Hepatocyte (in vitro differentiated cells): ENCODE measurements at regions not wholly inside any gene's neighbourhood (a gene's known extent, or its start where the extent isn't known, plus 50 kb on each side); places are given as distances from the start of the nearest gene placed in this dataset.

Source experiments
- DNase-seq: peaks from one replicate; pipeline ENCODE4 v3.0.0-alpha.2; 2016; ENCODE audit warnings: low spot score
- H2AFZ ChIP-seq: fragments of 200-600 bp; sonication (generic); 2 replicates; pipeline ENCODE4 v1.6.0; 2016; ENCODE audit warnings: antibody characterized with exemption, mild to moderate bottlenecking
- H3K27ac ChIP-seq: fragments of 200-600 bp; sonication (generic); 2 replicates; pipeline ENCODE4 v1.5.1; 2016; ENCODE audit warnings: mild to moderate bottlenecking
- H3K27me3 ChIP-seq: fragments of 200-600 bp; sonication (generic); 2 replicates; pipeline ENCODE4 v1.6.1; 2016
- H3K36me3 ChIP-seq: fragments of 200-600 bp; sonication (generic); replicated peaks from 2 replicates; pipeline ENCODE4 v1.5.1; 2016; ENCODE audit warnings: low read depth; ENCODE audit not compliant: insufficient read depth
- H3K4me1 ChIP-seq: fragments of 200-600 bp; sonication (generic); 2 replicates; pipeline ENCODE4 v1.5.1; 2016; ENCODE audit warnings: mild to moderate bottlenecking, moderate library complexity; ENCODE audit not compliant: insufficient read depth
- H3K4me2 ChIP-seq: fragments of 200-600 bp; sonication (generic); 2 replicates; pipeline ENCODE4 v1.6.0; 2016
- H3K4me3 ChIP-seq: fragments of 200-600 bp; sonication (generic); 2 replicates; pipeline ENCODE4 v1.5.1; 2016; ENCODE audit warnings: mild to moderate bottlenecking
- H3K79me2 ChIP-seq: fragments of 200-600 bp; sonication (generic); 2 replicates; pipeline ENCODE4 v1.6.0; 2017; ENCODE audit warnings: mild to moderate bottlenecking
- H3K9me2 ChIP-seq: fragments of 200-600 bp; sonication (generic); replicated peaks from 2 replicates; pipeline ENCODE4 v1.6.0; 2017; ENCODE audit warnings: mild to moderate bottlenecking; ENCODE audit not compliant: insufficient read depth
- H3K9me3 ChIP-seq: fragments of 200-600 bp; sonication (generic); 2 replicates; pipeline ENCODE4 v1.5.1; 2016; ENCODE audit warnings: low read depth, mild to moderate bottlenecking
- H4K20me1 ChIP-seq: fragments of 200-600 bp; sonication (generic); 2 replicates; pipeline ENCODE4 v1.6.0; 2016; ENCODE audit warnings: mild to moderate bottlenecking; ENCODE audit not compliant: insufficient read depth, poor library complexity, severe bottlenecking
- CTCF ChIP-seq: fragments of 200-600 bp; sonication (generic); IDR thresholded peaks from 2 replicates; pipeline ENCODE4 v1.5.1; 2016; ENCODE audit warnings: antibody characterized with exemption, mild to moderate bottlenecking; ENCODE audit not compliant: poor library complexity
- EZH2 ChIP-seq: fragments of 200-600 bp; sonication (generic); IDR thresholded peaks from 2 replicates; pipeline ENCODE4 v1.6.1; 2016; ENCODE audit warnings: antibody characterized with exemption, mild to moderate bottlenecking, borderline replicate concordance
- EZH2phosphoT487 ChIP-seq: fragments of 200-600 bp; sonication (generic); IDR thresholded peaks from one replicate; pipeline ENCODE4 v1.6.1; 2018; ENCODE audit warnings: antibody characterized with exemption, mild to moderate bottlenecking, low read depth, moderate library complexity; ENCODE audit not compliant: unreplicated experiment, severe bottlenecking
- WGBS: methylation state at CpG from one replicate; pipeline ENCODE4 v1.1.6; 2016; ENCODE audit warnings: low lambda C conversion rate; ENCODE audit errors: missing lambda C conversion rate; 5-methylcytosine and 5-hydroxymethylcytosine counted together

GRCh38 chr15:31200735-31201151, 99.2 kb upstream of the TRPM1 start:
- peak; percentile 86 for DNase-seq
- no peak overlapping the region for H2AFZ ChIP-seq
- H3K9me3 ChIP-seq = no peaks in the 10 kb centered on the region
- TF ChIP-seq EZH2phosphoT487 (no peak), EZH2 (no peak), CTCF (peak; percentile 72)
- H3K27me3 ChIP-seq = no peaks in the 10 kb centered on the region
- H3K9me2 ChIP-seq = no peaks in the 10 kb centered on the region
- WGBS = 52% methylated on average over 14 of the region's 16 CpGs
- no peak overlapping the region for H3K27ac ChIP-seq
- H3K4me3 ChIP-seq = no peak overlapping the region
- H3K36me3 ChIP-seq = no peaks in the 10 kb centered on the region
- no peak overlapping the region for H3K4me2 ChIP-seq
- H4K20me1 ChIP-seq = no peaks in the 10 kb centered on the region
- H3K79me2 ChIP-seq = no peaks in the 10 kb centered on the region
- no peaks in the 10 kb centered on the region for H3K4me1 ChIP-seq

GRCh38 chr15:31202953-31203352, 101.4 kb upstream of the TRPM1 start:
- Histone ChIP-seq H3K4me2 (no peak overlapping the region), H4K20me1 (no peaks in the 10 kb centered on the region), H3K4me1 (no peaks in the 10 kb centered on the region), H3K36me3 (no peaks in the 10 kb centered on the region), H3K4me3 (no peak overlapping the region), H3K79me2 (no peaks in the 10 kb centered on the region), H2AFZ (no peak overlapping the region), H3K9me2 (no peaks in the 10 kb centered on the region), H3K27ac (no peak overlapping the region), H3K27me3 (no peaks in the 10 kb centered on the region), H3K9me3 (no peaks in the 10 kb centered on the region)
- 57% methylated on average over 8 of the region's 8 CpGs for WGBS
- no peak for DNase-seq
- TF ChIP-seq EZH2phosphoT487 (no peak), EZH2 (no peak), CTCF (no peak)

GRCh38 chr15:31203999-31204398, 102.5 kb upstream of the TRPM1 start:
- H2AFZ ChIP-seq = no peak overlapping the region
- no peak overlapping the region for H3K4me3 ChIP-seq
- TF ChIP-seq EZH2 (no peak), CTCF (no peak), EZH2phosphoT487 (no peak)
- H3K79me2 ChIP-seq = no peaks in the 10 kb centered on the region
- H3K27ac ChIP-seq = no peak overlapping the region
- no peak overlapping the region for H3K4me2 ChIP-seq
- H3K9me2 ChIP-seq = no peaks in the 10 kb centered on the region
- no peaks in the 10 kb centered on the region for H3K9me3 ChIP-seq
- no peaks in the 10 kb centered on the region for H4K20me1 ChIP-seq
- DNase-seq = no peak
- H3K36me3 ChIP-seq = no peaks in the 10 kb centered on the region
- WGBS = 92% methylated on average over 8 of the region's 8 CpGs
- H3K4me1 ChIP-seq = no peaks in the 10 kb centered on the region
- H3K27me3 ChIP-seq = no peaks in the 10 kb centered on the region
